Neutrophil (primary cell): ENCODE measurements at regions not wholly inside any gene's neighbourhood (a gene's known extent, or its start where the extent isn't known, plus 50 kb on each side); places are given as distances from the start of the nearest gene placed in this dataset.

Source experiments
- H3K27ac ChIP-seq: fragments of 200-600 bp; sonication (generic); 2 replicates; pipeline ENCODE4 v1.5.1; 2016; ENCODE audit warnings: mild to moderate bottlenecking, moderate library complexity
- H3K27me3 ChIP-seq: fragments of 200-600 bp; sonication (generic); 2 replicates; pipeline ENCODE4 v1.6.0; 2016; ENCODE audit warnings: mild to moderate bottlenecking
- H3K36me3 ChIP-seq: fragments of 200-600 bp; sonication (generic); 2 replicates; pipeline ENCODE4 v1.5.1; 2017
- H3K4me1 ChIP-seq, 2 experiments: fragments of 200-600 bp in 1 of 2; sonication (generic) in 1 of 2; 1 replicate in 1 of 2; 2 replicates in 1 of 2; pipeline versions ENCODE4 v1.5.1 to v1.6.1; 2013 to 2016; ENCODE audit warnings: low read depth in 1 of 2, low read length in 1 of 2, mild to moderate bottlenecking in 1 of 2, moderate library complexity in 1 of 2; ENCODE audit not compliant: control insufficient read depth in 1 of 2, insufficient read depth in 1 of 2
- H3K4me3 ChIP-seq, 2 experiments: fragments of 200-600 bp in 1 of 2; sonication (generic) in 1 of 2; 1 replicate in 1 of 2; 2 replicates in 1 of 2; pipeline ENCODE4 v1.5.1; 2013 to 2016; ENCODE audit warnings: low read depth in 1 of 2, low read length in 1 of 2, mild to moderate bottlenecking in 1 of 2, moderate library complexity in 1 of 2
- H3K9me3 ChIP-seq: fragments of 200-600 bp; sonication (generic); 2 replicates; pipeline ENCODE4 v1.5.1; 2016
- TF ChIP-seq, protein P1 (sequence below): fragments of 200-600 bp; sonication (generic); IDR thresholded peaks from 2 replicates; pipeline ENCODE4 v1.5.1; 2016; ENCODE audit warnings: antibody characterized with exemption

DNA sequence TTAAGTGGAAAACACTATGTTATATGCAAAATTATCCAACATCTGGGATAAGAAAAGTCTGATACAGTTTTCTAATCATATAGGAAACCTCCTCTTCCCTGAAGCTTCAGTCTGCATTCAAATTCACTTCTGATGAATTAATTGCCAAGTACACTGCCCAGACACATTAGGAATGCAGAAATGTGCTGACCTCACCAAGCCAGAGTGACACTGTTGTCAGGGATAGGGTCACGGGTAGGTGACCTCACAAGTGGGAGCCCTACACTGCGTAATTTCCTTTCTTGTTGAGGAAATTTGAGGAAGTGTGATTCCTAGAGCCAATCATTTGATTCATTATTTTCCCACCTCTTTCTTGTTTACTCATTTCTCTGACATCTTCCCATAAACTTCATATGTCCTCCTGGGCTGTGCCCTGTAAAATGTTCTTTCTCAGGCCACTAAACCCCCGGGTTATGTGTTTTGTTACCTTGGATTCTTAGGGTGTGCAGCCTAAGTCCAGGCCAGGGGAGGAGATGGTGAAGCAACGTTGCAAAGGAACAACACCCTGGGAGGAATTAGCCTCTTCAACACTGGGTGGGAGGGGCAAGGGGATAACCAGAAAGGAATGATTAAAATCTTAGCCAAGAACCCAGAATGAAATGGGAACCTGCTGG, 411.9 kb downstream of the MTRR start:
- Histone ChIP-seq H3K27ac (no peak overlapping the region), H3K4me3 (no peak overlapping the region), H3K27me3 (no peaks in the 10 kb centered on the region), H3K9me3 (no peaks in the 10 kb centered on the region), H3K36me3 (no peaks in the 10 kb centered on the region), H3K4me1 (no peaks in the 10 kb centered on the region)
- TF ChIP-seq, protein P1, sequence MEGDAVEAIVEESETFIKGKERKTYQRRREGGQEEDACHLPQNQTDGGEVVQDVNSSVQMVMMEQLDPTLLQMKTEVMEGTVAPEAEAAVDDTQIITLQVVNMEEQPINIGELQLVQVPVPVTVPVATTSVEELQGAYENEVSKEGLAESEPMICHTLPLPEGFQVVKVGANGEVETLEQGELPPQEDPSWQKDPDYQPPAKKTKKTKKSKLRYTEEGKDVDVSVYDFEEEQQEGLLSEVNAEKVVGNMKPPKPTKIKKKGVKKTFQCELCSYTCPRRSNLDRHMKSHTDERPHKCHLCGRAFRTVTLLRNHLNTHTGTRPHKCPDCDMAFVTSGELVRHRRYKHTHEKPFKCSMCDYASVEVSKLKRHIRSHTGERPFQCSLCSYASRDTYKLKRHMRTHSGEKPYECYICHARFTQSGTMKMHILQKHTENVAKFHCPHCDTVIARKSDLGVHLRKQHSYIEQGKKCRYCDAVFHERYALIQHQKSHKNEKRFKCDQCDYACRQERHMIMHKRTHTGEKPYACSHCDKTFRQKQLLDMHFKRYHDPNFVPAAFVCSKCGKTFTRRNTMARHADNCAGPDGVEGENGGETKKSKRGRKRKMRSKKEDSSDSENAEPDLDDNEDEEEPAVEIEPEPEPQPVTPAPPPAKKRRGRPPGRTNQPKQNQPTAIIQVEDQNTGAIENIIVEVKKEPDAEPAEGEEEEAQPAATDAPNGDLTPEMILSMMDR: no peak

DNA sequence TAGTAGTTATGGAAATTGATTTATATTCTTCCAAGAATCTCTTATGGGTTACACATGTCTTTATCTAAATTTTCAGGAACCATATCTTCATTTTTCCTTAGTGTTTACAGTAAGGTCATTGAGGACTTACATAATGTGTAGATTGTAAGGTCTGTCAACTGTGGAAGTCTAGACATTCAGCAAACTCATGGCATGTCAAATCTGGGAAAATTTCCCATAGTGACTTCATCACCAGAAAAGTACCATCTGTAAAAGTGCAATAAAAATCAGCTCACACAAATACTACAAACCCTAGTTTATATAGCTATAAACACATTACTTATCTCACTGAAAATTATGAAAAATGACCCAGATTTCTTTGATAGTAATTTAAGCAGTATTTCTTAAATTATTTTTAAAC, 419.4 kb downstream of the MTRR start:
- Histone ChIP-seq H3K27ac (no peak overlapping the region), H3K4me1 (no peaks in the 10 kb centered on the region), H3K9me3 (no peaks in the 10 kb centered on the region), H3K27me3 (no peaks in the 10 kb centered on the region), H3K4me3 (no peak overlapping the region), H3K36me3 (no peaks in the 10 kb centered on the region)
- TF ChIP-seq, protein P1: no peak

DNA sequence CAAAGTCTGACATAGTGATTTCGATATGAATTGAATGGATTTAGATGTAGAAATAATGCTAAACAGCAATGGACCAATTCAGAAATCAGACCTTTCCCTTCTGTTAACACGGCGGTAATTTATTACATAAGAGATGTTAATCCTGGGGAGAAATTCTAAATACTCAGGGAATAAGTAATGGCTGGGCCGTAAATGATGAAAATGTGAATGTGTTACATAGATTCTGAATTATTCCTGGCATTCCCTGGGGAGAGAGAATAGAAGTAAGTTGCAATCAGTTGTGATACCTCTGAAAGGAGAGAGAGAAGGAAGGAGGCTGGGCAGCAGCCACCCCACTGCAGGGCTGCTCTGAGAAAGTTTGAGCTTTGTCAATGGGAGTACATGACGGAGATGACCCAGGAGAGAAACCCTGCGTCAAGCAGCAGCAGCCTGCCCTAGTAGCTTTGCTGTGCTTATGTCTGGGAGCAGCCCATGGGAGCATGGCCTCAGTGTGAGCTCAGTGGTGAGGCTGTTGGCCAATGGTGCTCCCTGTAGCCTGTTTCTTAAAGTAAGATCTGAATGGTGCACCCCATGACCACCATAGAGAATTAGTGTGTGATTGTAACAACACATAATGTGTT, 420.1 kb downstream of the MTRR start:
- TF ChIP-seq, protein P1: no peak
- Histone ChIP-seq H3K9me3 (no peaks in the 10 kb centered on the region), H3K4me3 (no peak overlapping the region)

DNA sequence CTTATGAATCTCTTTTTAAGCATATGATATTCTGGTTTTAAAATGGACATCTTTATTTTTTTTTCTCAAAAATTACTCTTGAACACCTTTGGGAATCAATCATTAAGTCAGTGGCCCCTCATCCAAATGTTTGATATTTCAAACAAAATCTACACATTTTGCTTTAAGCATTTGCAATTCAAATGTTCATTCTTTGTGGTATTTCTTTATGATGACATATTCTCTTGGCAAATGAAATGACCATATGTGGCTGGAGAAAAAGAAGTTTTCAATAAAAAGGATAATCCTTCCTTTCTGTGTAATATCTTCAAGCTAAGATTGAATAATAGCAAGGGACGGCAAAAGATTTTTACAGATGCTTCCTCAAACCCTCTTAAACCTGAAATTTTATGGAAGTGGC, 420.8 kb downstream of the MTRR start:
- Histone ChIP-seq H3K4me1 (no peaks in the 10 kb centered on the region), H3K27ac (no peak overlapping the region), H3K27me3 (no peaks in the 10 kb centered on the region), H3K36me3 (no peaks in the 10 kb centered on the region), H3K9me3 (no peaks in the 10 kb centered on the region), H3K4me3 (no peak overlapping the region)
- TF ChIP-seq, protein P1: no peak

More for the DNA sequence above, 420.1 kb downstream of the MTRR start:
- H3K36me3 ChIP-seq: no peaks in the 10 kb centered on the region
- H3K27me3 ChIP-seq: no peaks in the 10 kb centered on the region
- no peaks in the 10 kb centered on the region for H3K4me1 ChIP-seq
- H3K27ac ChIP-seq: no peak overlapping the region

DNA sequence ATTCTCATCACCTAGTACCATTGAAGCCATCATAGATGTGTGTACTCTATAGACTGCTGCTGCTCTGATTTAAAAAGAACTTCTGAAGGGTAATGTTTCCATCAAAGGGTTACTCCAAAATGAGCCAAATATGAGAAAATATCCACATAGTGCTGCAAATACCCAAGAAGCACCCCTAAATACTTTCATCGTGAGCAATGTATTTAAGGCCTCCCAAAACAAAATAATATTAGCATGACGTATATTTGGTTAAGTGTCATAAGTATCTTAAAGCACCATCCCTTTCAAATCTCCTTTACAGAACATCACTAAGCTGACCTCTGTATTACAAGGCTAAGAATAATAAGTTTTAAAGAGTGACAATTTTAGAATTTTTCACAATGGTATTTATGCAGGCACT, 421.8 kb downstream of the MTRR start:
- H3K27ac ChIP-seq: no peak overlapping the region
- no peaks in the 10 kb centered on the region for H3K27me3 ChIP-seq
- H3K36me3 ChIP-seq: no peaks in the 10 kb centered on the region
- H3K9me3 ChIP-seq: no peaks in the 10 kb centered on the region
- H3K4me1 ChIP-seq: no peaks in the 10 kb centered on the region
- TF ChIP-seq, protein P1: no peak
- no peak overlapping the region for H3K4me3 ChIP-seq
